ENCODE measurements at regions not wholly inside any gene's neighbourhood (a gene's known extent, or its start where the extent isn't known, plus 50 kb on each side); places are given as distances from the start of the nearest gene placed in this dataset.

DNA sequence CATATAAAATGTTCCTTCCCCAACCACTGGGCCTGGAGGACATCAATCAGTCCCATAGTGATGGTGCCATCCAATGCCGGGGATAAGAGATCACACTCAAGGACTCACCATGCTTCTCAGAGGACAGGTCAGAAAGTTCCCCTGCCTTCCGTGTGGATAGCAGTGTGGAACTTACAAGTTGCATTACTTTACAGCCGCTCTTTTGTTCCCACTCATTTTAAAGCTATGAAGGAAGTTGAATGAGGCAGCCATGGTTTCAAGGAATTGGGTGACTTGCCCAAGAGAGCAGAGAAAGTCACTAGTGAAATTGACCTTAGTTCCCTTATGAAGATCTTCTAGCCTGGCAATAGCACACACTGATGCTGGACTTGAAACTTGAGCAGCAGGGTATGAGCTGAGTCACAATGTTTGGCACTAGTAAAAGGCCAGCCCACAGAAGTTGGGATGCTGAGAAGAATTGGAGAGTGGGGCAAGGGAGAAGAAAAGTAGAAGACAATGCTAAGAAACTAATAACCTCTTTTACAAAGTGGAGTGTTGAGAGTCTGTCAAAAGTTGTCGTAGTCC is 78.7 kb downstream of the CXCL12 start:
- H3K4me3 ChIP-seq (replicated peaks; ENCODE audit: low read depth, low read length) = no peak overlapping the region

GRCh38 chr10:44301781-44302355 is 83.0 kb downstream of the CXCL12 start:
- no peak for DNase-seq (ENCODE audit: low read depth)
- no peak overlapping the region for H3K4me3 ChIP-seq (replicated peaks; ENCODE audit: low read depth, low read length)
- TF ChIP-seq, protein P1, sequence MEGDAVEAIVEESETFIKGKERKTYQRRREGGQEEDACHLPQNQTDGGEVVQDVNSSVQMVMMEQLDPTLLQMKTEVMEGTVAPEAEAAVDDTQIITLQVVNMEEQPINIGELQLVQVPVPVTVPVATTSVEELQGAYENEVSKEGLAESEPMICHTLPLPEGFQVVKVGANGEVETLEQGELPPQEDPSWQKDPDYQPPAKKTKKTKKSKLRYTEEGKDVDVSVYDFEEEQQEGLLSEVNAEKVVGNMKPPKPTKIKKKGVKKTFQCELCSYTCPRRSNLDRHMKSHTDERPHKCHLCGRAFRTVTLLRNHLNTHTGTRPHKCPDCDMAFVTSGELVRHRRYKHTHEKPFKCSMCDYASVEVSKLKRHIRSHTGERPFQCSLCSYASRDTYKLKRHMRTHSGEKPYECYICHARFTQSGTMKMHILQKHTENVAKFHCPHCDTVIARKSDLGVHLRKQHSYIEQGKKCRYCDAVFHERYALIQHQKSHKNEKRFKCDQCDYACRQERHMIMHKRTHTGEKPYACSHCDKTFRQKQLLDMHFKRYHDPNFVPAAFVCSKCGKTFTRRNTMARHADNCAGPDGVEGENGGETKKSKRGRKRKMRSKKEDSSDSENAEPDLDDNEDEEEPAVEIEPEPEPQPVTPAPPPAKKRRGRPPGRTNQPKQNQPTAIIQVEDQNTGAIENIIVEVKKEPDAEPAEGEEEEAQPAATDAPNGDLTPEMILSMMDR (IDR thresholded peaks at IDR 0.05; ENCODE audit: low read length, missing control alignments) = no peak

More for the DNA sequence above, 78.7 kb downstream of the CXCL12 start:
- TF ChIP-seq, protein P1 (IDR thresholded peaks at IDR 0.05; ENCODE audit: low read length, missing control alignments) = no peak
- peak; percentile 63 for DNase-seq (ENCODE audit: low read depth)

DNA sequence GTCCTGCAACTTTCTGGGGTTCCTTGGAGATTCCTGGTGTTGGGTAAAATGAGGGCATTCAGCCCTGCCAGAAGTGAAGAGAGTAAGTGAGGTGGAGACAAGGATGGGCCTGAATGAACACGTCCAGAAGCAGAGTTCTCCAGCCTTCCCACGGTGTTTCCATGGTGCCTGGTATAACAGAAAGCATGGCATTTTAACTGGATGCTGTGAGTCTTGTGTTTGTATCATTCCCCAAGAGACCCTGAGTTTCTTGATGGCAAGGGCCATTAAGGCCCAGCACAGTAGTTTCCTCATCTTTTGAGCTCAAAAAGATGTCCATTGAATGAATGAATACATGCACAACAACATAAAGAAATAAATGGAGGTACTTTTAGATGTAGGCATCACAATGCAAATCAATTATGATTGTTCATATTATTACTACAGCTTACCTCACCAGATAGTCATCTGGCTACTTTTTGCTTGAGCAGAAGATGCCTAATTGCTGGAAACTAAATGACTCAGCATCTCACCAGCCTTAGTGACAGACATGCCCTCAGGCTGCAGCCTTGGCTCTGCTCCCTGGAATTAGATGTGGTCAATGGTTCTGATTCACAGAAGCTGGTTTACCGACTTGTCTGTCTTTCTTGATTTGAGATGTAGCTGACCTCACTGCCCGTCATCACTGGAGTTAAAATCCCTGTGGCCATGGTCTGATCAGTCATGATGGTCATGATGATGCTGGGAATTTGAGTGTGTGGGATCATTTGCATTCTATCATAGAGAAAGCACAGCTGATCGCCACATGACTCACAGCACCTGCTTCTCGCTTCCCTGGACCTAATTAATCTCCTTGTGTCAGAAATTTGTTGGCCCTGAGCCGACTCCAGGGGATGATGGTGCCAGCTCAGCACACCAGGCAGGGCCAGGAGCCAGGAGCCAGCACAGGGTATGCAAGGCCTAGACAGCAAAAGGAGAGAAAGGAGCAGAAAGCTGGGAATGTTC is 83.9 kb downstream of the CXCL12 start:
- no peak overlapping the region for H3K4me3 ChIP-seq (replicated peaks; ENCODE audit: low read depth, low read length)
- TF ChIP-seq, protein P1 (IDR thresholded peaks at IDR 0.05; ENCODE audit: low read length, missing control alignments) = no peak
- peak; percentile 68 for DNase-seq (ENCODE audit: low read depth)

- no peak overlapping the region for H3K4me3 ChIP-seq (replicated peaks; ENCODE audit: low read depth, low read length)
- no peak for DNase-seq (ENCODE audit: low read depth)
- TF ChIP-seq, protein P1 (IDR thresholded peaks at IDR 0.05; ENCODE audit: low read length, missing control alignments) = no peak
These were observed 86.2 kb downstream of the CXCL12 start for GRCh38 chr10:44298713-44299112.

- H3K4me3 ChIP-seq (replicated peaks; ENCODE audit: low read depth, low read length) = no peak overlapping the region
- no peak for DNase-seq (ENCODE audit: low read depth)
- TF ChIP-seq, protein P1 (IDR thresholded peaks at IDR 0.05; ENCODE audit: low read length, missing control alignments) = no peak
These were observed 86.9 kb downstream of the CXCL12 start for GRCh38 chr10:44297963-44298362.

DNA sequence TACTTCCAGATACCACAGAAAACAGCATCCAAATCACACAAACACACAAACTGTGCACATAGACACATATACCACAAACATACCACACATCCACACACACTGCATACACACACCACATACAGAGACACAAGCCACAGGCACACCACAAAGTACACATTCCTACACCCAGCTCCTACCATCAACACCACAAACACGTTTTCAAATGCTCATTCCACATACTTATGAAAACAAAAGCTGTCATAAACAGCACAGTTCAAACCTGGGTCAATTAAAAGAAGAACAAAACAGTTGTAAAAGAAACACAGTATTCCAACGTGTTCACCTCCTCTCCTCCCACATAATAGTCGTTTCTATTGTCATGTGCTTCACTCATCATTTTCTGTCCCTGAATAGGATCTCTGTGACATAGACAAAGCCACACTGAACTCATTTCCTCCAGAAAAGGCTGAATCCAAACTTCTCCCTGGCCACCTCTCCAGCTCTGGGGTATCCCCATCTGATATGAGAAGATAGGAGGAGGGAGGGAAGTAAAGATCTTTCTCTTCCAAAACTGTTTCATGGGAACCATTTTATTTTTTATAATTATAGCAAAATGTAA is 89.2 kb downstream of the CXCL12 start:
- no peak overlapping the region for H3K4me3 ChIP-seq (replicated peaks; ENCODE audit: low read depth, low read length)
- no peak for DNase-seq (ENCODE audit: low read depth)
- TF ChIP-seq, protein P1 (IDR thresholded peaks at IDR 0.05; ENCODE audit: low read length, missing control alignments) = no peak

Data from fibroblast of pulmonary artery (primary cell).